ENCODE measurements at regions not wholly inside any gene's neighbourhood (a gene's known extent, or its start where the extent isn't known, plus 50 kb on each side); places are given as distances from the start of the nearest gene placed in this dataset.
"Not testable (repeated sequence)": the region's sequence is repeated elsewhere in the genome, so short reads cannot be mapped to it uniquely, and the experiment has no call there.

DNA sequence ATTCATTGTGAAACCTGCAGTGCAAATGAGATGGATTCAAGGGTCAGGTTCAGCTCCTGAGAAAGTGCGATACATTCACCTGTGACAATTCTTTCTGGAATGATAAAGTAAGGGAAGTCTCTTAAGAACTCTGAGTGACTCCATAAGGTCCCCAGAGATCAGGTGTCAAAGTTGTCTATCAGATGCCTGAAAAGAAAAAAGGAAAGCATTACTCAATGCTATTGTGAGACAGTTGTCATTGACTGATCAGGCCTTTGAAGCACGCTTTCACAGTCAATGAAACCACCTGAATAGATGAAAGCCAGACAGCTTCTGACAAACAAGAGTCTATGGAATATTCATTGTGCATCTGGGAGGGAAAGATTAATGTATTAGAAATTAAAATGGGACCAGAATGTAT, 252.7 kb upstream of the GALNT5 start:
- Histone ChIP-seq H3K79me2 (ENCODE audit: control insufficient read depth, insufficient read depth, low read length) (no peaks in the 10 kb centered on the region), H3K9me3 (ENCODE audit: control extremely low read depth in 1 of 3, control insufficient read depth in 2 of 3, insufficient read depth in 1 of 3, low read length in 2 of 3) (no peaks in the 10 kb centered on the region), H3K27ac (ENCODE audit: low read length in 2 of 2) (no peak overlapping the region), H3K4me3 (ENCODE audit: control extremely low read depth in 1 of 5, extremely low read depth in 1 of 5, insufficient read depth in 1 of 5, low read depth in 2 of 5, low read length in 4 of 5) (no peak overlapping the region), H3K4me2 (replicated peaks; ENCODE audit: low read depth, low read length, poor library complexity, severe bottlenecking) (no peak overlapping the region), H2AFZ (ENCODE audit: insufficient read depth, low read depth, low read length, poor library complexity, severe bottlenecking) (no peak overlapping the region), H4K20me1 (ENCODE audit: control insufficient read depth, insufficient read depth, low read length, poor library complexity, severe bottlenecking) (no peaks in the 10 kb centered on the region), H3K9ac (ENCODE audit: low read length) (no peak overlapping the region), H3K4me1 (ENCODE audit: control insufficient read depth in 2 of 2, insufficient read depth in 2 of 2, low read length in 2 of 2) (no peaks in the 10 kb centered on the region), H3K27me3 (replicated peaks in 1 of 4; ENCODE audit: control extremely low read depth in 1 of 4, control insufficient read depth in 3 of 4, insufficient read depth in 4 of 4, low read length in 3 of 4) (no peaks in the 10 kb centered on the region), H3K36me3 (replicated peaks in 1 of 2; ENCODE audit: control extremely low read depth in 1 of 2, control insufficient read depth in 1 of 2, extremely low read depth in 1 of 2, insufficient read depth in 2 of 2, low read length in 1 of 2) (no peaks in the 10 kb centered on the region)
- POLR2A ChIA-PET: no interaction called here
- ATAC-seq (ENCODE audit: low read depth) (no peak), DNase-seq (no peak)
- no peak overlapping the region for H3K4me3 Mint-ChIP-seq
- WGBS (ENCODE audit: insufficient coverage): 85% methylated on average over 2 of the region's 2 CpGs
- CTCF ChIA-PET: no interaction called here
- H3K27ac Mint-ChIP-seq: no peak overlapping the region
- intact Hi-C loops (cut with micrococcal nuclease): no loop called here
- H3K4me1 Mint-ChIP-seq: no peaks in the 10 kb centered on the region
- H3K27me3 Mint-ChIP-seq: no peaks in the 10 kb centered on the region
- H3K9me3 Mint-ChIP-seq (ENCODE audit: insufficient read depth): no peaks in the 10 kb centered on the region
- TF ChIP-seq EZH2 (IDR thresholded peaks at IDR 0.05; ENCODE audit: borderline replicate concordance, insufficient read depth, low read depth, low read length, poor library complexity, severe bottlenecking): no peak
- TF ChIP-seq, protein P1, sequence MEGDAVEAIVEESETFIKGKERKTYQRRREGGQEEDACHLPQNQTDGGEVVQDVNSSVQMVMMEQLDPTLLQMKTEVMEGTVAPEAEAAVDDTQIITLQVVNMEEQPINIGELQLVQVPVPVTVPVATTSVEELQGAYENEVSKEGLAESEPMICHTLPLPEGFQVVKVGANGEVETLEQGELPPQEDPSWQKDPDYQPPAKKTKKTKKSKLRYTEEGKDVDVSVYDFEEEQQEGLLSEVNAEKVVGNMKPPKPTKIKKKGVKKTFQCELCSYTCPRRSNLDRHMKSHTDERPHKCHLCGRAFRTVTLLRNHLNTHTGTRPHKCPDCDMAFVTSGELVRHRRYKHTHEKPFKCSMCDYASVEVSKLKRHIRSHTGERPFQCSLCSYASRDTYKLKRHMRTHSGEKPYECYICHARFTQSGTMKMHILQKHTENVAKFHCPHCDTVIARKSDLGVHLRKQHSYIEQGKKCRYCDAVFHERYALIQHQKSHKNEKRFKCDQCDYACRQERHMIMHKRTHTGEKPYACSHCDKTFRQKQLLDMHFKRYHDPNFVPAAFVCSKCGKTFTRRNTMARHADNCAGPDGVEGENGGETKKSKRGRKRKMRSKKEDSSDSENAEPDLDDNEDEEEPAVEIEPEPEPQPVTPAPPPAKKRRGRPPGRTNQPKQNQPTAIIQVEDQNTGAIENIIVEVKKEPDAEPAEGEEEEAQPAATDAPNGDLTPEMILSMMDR (IDR thresholded peaks at IDR 0.05): no peak

DNA sequence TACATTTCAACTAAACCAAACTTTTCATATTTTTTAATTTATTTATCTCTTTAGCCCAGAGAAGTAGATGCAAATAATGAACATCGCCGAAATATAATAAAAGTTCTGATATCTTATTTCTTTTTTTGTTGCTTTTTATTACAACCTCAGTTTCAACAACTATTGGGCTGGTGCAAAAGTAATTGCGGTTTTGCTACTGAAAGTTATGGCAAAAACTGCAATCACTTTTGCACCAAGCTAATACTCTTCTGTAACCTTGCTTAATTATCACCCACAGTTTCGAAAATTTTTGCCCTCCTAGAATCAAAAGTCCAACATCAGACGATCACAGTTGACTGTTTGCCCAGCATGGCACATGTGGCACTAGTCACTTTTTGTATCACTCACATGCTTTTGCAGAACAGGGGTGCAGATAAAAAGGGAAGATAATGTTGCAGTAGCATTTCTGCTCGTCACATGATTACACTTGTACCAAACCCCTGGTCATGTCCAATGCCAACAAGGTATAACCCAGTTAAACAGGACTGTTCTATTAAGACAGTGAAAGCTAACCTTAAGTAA, 242.4 kb upstream of the GALNT5 start:
- H3K9ac ChIP-seq (ENCODE audit: low read length): no peak overlapping the region
- H3K4me3 Mint-ChIP-seq: no peak overlapping the region
- H3K27ac ChIP-seq (ENCODE audit: low read length in 2 of 2): no peak overlapping the region
- no peaks in the 10 kb centered on the region for H3K4me1 ChIP-seq (ENCODE audit: control insufficient read depth in 2 of 2, insufficient read depth in 2 of 2, low read length in 2 of 2)
- H3K4me2 ChIP-seq (replicated peaks; ENCODE audit: low read depth, low read length, poor library complexity, severe bottlenecking): no peak overlapping the region
- no peak overlapping the region for H2AFZ ChIP-seq (ENCODE audit: insufficient read depth, low read depth, low read length, poor library complexity, severe bottlenecking)
- H3K36me3 ChIP-seq (replicated peaks in 1 of 2; ENCODE audit: control extremely low read depth in 1 of 2, control insufficient read depth in 1 of 2, extremely low read depth in 1 of 2, insufficient read depth in 2 of 2, low read length in 1 of 2): no peaks in the 10 kb centered on the region
- no peak overlapping the region for H3K27ac Mint-ChIP-seq
- intact Hi-C loops (cut with micrococcal nuclease): no loop called here
- ATAC-seq (ENCODE audit: low read depth): no peak
- no peak for DNase-seq
- TF ChIP-seq EZH2 (IDR thresholded peaks at IDR 0.05; ENCODE audit: borderline replicate concordance, insufficient read depth, low read depth, low read length, poor library complexity, severe bottlenecking): no peak
- TF ChIP-seq, protein P1 (IDR thresholded peaks at IDR 0.05): no peak
- no peaks in the 10 kb centered on the region for H3K79me2 ChIP-seq (ENCODE audit: control insufficient read depth, insufficient read depth, low read length)
- H3K27me3 Mint-ChIP-seq: no peaks in the 10 kb centered on the region
- no peaks in the 10 kb centered on the region for H3K9me3 ChIP-seq (ENCODE audit: control extremely low read depth in 1 of 3, control insufficient read depth in 2 of 3, insufficient read depth in 1 of 3, low read length in 2 of 3)
- POLR2A ChIA-PET: no interaction called here
- CTCF ChIA-PET: no interaction called here
- 83% methylated on average over 1 of the region's 6 CpGs for WGBS (ENCODE audit: insufficient coverage)
- H3K9me3 Mint-ChIP-seq (ENCODE audit: insufficient read depth): no peaks in the 10 kb centered on the region
- no peaks in the 10 kb centered on the region for H4K20me1 ChIP-seq (ENCODE audit: control insufficient read depth, insufficient read depth, low read length, poor library complexity, severe bottlenecking)
- H3K4me3 ChIP-seq (ENCODE audit: control extremely low read depth in 1 of 5, extremely low read depth in 1 of 5, insufficient read depth in 1 of 5, low read depth in 2 of 5, low read length in 4 of 5): no peak overlapping the region
- H3K27me3 ChIP-seq (replicated peaks in 1 of 4; ENCODE audit: control extremely low read depth in 1 of 4, control insufficient read depth in 3 of 4, insufficient read depth in 4 of 4, low read length in 3 of 4): no peaks in the 10 kb centered on the region
- H3K4me1 Mint-ChIP-seq: no peaks in the 10 kb centered on the region

GRCh38 chr2:157023264-157023663, 234.2 kb upstream of the GALNT5 start:
- H3K27me3 ChIP-seq (replicated peaks in 1 of 4; ENCODE audit: control extremely low read depth in 1 of 4, control insufficient read depth in 3 of 4, insufficient read depth in 4 of 4, low read length in 3 of 4); H3K27me3 Mint-ChIP-seq; H3K27ac ChIP-seq (ENCODE audit: low read length in 2 of 2); H3K4me2 ChIP-seq (replicated peaks; ENCODE audit: low read depth, low read length, poor library complexity, severe bottlenecking); H3K36me3 ChIP-seq (replicated peaks in 1 of 2; ENCODE audit: control extremely low read depth in 1 of 2, control insufficient read depth in 1 of 2, extremely low read depth in 1 of 2, insufficient read depth in 2 of 2, low read length in 1 of 2); CTCF ChIA-PET; H3K9ac ChIP-seq (ENCODE audit: low read length); H2AFZ ChIP-seq (ENCODE audit: insufficient read depth, low read depth, low read length, poor library complexity, severe bottlenecking); H3K9me3 Mint-ChIP-seq (ENCODE audit: insufficient read depth); H3K4me3 ChIP-seq (ENCODE audit: control extremely low read depth in 1 of 5, extremely low read depth in 1 of 5, insufficient read depth in 1 of 5, low read depth in 2 of 5, low read length in 4 of 5); H3K27ac Mint-ChIP-seq; H4K20me1 ChIP-seq (ENCODE audit: control insufficient read depth, insufficient read depth, low read length, poor library complexity, severe bottlenecking); H3K79me2 ChIP-seq (ENCODE audit: control insufficient read depth, insufficient read depth, low read length); H3K4me3 Mint-ChIP-seq; H3K9me3 ChIP-seq (ENCODE audit: control extremely low read depth in 1 of 3, control insufficient read depth in 2 of 3, insufficient read depth in 1 of 3, low read length in 2 of 3); H3K4me1 Mint-ChIP-seq; ATAC-seq (ENCODE audit: low read depth); DNase-seq; intact Hi-C loops (cut with micrococcal nuclease); POLR2A ChIA-PET; H3K4me1 ChIP-seq (ENCODE audit: control insufficient read depth in 2 of 2, insufficient read depth in 2 of 2, low read length in 2 of 2): not testable (repeated sequence)
- WGBS (ENCODE audit: insufficient coverage): no CpG with 5 or more reads among the region's 1 CpG

Data from B cell (primary cell).